Mesenteric fat pad (tissue), 1 donor: ENCODE measurements at regions not wholly inside any gene's neighbourhood (a gene's known extent, or its start where the extent isn't known, plus 50 kb on each side); places are given as distances from the start of the nearest gene placed in this dataset.

Source experiments
- DNase-seq: peaks from one replicate; pipeline ENCODE4 v3.0.0-alpha.2; 2020; ENCODE audit warnings: low spot score
- donor health status: DM: yes; HTN: yes; CAD: no.

- no peak for DNase-seq
Measured at GRCh38 chr1:244106837-244107493, 55.9 kb downstream of the ZBTB18 start.

DNA sequence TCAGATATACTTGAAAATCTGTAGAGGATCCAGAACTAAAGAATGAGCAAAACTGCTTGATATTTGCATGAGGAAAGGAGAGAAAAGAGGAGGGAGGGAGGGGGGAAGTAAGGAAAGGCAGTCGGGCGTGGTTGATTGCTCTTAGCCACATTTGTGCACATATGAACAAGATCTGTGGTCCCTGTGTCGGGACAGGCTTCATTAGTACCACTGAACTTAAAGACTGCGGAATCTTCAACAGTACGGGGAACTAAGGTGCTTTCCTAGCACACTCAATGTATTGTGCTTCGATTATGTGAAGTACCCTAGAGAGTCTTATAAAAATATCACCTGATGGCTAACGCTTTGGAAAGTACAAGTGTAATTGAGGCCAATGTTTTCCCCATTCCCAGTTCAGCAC lies 59.9 kb downstream of the ZBTB18 start:
- DNase-seq: no peak

- DNase-seq: no peak
Measured at GRCh38 chr1:244112041-244112440, 61.0 kb downstream of the ZBTB18 start.

- no peak for DNase-seq
Measured at GRCh38 chr1:244112636-244113035, 61.6 kb downstream of the ZBTB18 start.

- DNase-seq: no peak
Measured at GRCh38 chr1:244113532-244114320, 62.6 kb downstream of the ZBTB18 start.

GRCh38 chr1:244114892-244115291 lies 63.8 kb downstream of the ZBTB18 start:
- DNase-seq: no peak

DNA sequence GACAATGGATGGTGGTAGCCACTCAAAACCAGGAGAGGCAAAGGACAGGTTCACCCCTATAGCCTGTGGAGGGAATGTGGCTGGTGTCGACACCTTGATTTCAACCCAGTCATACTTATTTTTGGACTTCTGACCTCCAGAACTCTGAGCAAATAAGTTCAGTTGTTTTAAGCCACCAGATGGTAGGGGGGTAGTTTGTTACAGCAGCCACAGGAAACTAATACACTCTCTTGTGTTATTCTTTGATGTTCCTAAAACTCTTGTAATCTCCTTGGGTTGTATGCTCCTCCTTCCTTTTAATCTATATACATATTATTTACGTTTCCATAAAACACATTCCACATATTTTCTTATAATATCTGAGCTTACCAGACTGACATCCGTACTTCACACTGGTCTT lies 65.9 kb downstream of the ZBTB18 start:
- DNase-seq: no peak

DNA sequence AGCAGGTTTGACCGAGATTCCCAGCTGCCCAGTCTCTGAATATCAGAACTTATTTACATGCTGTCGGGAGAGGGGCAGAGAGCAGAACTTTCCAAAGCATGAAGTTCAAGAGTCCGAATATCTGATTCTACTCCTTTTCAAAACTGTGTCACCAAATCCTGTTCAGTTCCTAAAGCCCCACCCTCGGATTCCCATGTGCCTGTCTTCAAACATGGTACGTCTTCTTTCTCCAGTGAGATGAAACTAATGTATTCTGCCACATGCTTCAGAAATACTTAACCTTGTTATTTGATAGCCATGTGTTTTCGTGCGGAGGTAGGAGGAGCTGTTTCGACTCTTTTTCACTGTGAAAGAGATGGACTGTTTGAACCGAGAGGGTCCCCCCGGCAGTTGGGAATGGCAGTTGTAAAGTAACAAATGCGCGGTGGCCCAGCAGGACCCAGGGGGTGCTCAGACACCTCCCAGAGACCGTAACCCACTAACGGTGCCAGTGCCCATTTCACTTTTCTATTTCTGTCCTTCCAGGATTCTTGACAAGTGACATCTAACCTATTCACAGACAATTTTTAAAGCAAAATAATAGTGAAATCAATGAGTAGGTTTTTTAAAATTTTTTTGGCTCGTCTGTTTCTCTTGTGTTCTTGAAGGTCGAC lies 67.2 kb downstream of the ZBTB18 start:
- DNase-seq: no peak

- no peak for DNase-seq
Measured at GRCh38 chr1:244128591-244129383, 77.7 kb downstream of the ZBTB18 start.

GRCh38 chr1:244137276-244137675 lies 86.2 kb downstream of the ZBTB18 start:
- no peak for DNase-seq

DNA sequence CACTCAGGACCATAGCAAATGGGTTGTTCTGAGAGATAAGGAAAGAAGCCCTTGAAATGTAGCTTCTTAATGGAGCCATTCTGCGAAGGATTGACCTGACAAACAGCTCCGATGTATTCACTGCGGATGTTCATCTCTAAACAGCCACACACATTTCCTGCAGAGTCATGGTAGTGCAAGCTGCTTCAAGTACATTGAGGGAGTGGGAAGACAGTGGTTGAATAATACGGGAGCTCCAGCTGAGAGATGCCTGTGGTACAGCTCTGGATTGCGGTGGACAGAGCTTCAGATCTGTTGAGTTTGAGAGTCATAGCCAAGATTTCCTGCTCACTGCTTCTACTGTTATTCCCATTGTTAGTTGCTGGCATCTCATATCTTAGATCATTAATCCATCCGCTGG lies 86.6 kb downstream of the ZBTB18 start:
- DNase-seq: no peak

GRCh38 chr1:244138399-244138798 lies 87.3 kb downstream of the ZBTB18 start:
- no peak for DNase-seq

DNA sequence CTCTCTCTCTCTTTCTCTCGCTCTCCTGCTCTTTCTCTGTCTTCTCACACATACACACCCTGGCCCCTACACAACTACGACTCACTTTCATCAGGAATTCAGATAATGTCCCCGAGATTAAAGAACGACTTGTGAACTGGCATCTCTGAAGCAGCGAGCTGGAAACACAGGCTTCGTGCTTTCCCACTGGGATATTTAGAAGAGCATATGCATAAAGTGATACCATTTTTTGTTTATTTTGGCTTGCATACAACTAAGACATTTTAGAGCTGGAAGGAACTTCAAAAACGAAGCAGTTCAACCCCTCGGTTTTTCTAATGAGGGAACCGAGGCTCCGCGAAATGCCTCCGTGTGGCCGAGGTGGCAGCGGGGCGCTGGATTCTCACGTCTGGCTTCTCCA lies 88.6 kb downstream of the ZBTB18 start:
- DNase-seq: no peak

GRCh38 chr1:244140420-244140819 lies 89.3 kb downstream of the ZBTB18 start:
- no peak for DNase-seq

DNA sequence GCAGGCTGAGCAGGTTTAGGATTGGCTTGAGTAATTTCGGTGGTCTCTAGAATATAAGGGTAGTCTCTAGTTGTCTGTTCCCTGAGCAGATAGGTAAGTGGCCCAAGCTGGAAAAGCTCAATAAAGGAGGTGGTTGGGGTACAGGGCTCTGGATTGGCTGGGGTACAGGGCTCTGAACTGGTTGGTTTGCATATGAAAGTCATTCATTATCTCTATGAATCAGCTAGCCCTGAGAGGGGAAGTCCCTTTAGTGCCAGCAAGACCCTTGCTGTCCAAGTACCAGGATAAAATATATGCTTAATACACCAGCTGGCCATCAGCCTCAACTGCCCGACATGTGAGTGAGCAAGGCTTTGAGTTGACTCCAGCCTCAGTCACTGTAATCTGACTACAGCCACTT lies 93.0 kb downstream of the ZBTB18 start:
- DNase-seq: no peak

DNA sequence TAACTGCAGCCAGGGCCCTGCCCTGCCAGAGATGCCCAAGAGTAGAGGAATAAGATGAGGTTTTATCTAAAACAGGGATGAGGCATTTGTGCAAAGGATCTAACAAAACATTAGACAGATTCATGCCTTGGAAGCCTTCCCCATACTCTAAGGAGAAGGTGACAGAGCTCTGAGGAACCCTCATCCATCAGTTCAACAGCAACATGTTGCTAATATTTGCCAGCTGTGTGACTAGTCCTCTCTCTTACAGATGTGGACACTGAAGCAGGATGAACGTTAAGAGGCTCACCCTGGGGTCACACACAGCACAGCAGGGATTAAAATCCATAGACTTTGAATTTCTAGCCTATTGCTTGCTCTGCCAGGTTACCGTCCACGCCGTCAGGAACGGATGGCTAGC lies 99.0 kb downstream of the ZBTB18 start:
- no peak for DNase-seq

GRCh38 chr1:244150665-244151064 lies 99.6 kb downstream of the ZBTB18 start:
- no peak for DNase-seq

- no peak for DNase-seq
Measured at GRCh38 chr1:244151537-244151936, 100.5 kb downstream of the ZBTB18 start.

GRCh38 chr1:244154508-244154871 lies 103.4 kb downstream of the ZBTB18 start:
- no peak for DNase-seq

DNA sequence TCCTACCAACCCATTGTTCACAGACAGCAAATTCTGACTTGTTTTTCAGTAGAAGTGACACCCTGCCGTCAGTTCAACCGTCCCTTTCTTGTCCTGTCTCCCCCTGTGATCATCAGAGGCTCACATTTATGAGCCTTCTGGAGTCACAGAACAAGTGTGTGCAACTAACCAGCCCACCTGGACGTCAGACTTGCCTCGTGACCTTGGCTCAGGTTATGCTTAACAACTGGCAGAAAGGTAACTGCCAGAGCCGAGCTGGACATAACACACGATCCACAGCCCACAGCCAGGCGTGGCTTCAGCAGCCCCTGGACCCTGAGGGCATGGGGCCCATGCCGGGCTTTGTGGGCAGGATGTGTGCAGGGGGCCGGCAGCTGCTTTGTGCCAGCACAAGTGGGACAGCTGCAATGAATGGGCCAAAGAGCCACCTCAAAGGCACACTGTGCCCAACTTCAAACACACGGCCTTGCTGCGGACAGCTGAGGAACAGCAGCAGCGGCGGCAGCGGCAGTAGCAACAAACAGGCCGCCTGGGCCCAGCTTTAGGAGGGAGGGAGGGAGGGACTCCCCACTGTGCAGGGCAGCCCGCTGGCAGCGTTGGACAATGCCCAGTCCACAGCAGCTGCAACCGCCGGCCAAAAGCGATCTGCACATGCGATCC lies 103.9 kb downstream of the ZBTB18 start:
- no peak for DNase-seq

- DNase-seq: no peak
Measured at GRCh38 chr1:244155661-244156060, 104.6 kb downstream of the ZBTB18 start.
